Neural cell (in vitro differentiated cells): ENCODE measurements at regions not wholly inside any gene's neighbourhood (a gene's known extent, or its start where the extent isn't known, plus 50 kb on each side); places are given as distances from the start of the nearest gene placed in this dataset.

Source experiments
- H2AFZ ChIP-seq: fragments of 200-600, 300-800 bp; sonication (generic), shearing (Covaris generic); 2 replicates; pipeline ENCODE4 v1.6.0; 2014; ENCODE audit warnings: low read depth, mild to moderate bottlenecking, antibody characterized with exemption, low read length, moderate library complexity
- H3F3A ChIP-seq: fragments of 200-600 bp; shearing (Covaris generic); 2 replicates; pipeline ENCODE4 v1.6.1; 2016; ENCODE audit warnings: mild to moderate bottlenecking, moderate library complexity, mixed read lengths, antibody characterized with exemption, low read length; ENCODE audit not compliant: insufficient read depth, poor library complexity, severe bottlenecking
- H3K27ac ChIP-seq: fragments of 200-600, 300-800 bp; sonication (generic), shearing (Covaris generic); 2 replicates; pipeline ENCODE4 v1.5.1; 2014; ENCODE audit warnings: mild to moderate bottlenecking, low read length, moderate library complexity
- H3K27me3 ChIP-seq: fragments of 300-800, 200-600 bp; sonication (generic), shearing (Covaris generic); 2 replicates; pipeline ENCODE4 v1.6.0; 2014; ENCODE audit warnings: mild to moderate bottlenecking, low read depth, low read length, moderate library complexity; ENCODE audit not compliant: insufficient read depth
- H3K36me3 ChIP-seq: fragments of 300-800, 200-600 bp; sonication (generic), shearing (Covaris generic); 2 replicates; pipeline ENCODE4 v1.5.1; 2014; ENCODE audit warnings: mild to moderate bottlenecking, antibody characterized with exemption, low read length, moderate library complexity; ENCODE audit not compliant: insufficient read depth
- H3K4me2 ChIP-seq: fragments of 300-800, 200-600 bp; sonication (generic), shearing (Covaris generic); 2 replicates; pipeline ENCODE4 v1.6.0; 2014; ENCODE audit warnings: mild to moderate bottlenecking, low read length
- H3K4me3 ChIP-seq: fragments of 300-800, 200-600 bp; sonication (generic), shearing (Covaris generic); 2 replicates; pipeline ENCODE4 v1.5.1; 2014; ENCODE audit warnings: mild to moderate bottlenecking, low read length, moderate library complexity
- H3K79me2 ChIP-seq: fragments of 200-600 bp; shearing (Covaris generic); replicated peaks from 2 replicates; pipeline ENCODE4 v1.6.0; 2014; ENCODE audit warnings: mild to moderate bottlenecking, low read length, moderate library complexity; ENCODE audit not compliant: insufficient read depth
- H3K9ac ChIP-seq: fragments of 300-800, 200-600 bp; sonication (generic), shearing (Covaris generic); 2 replicates; pipeline ENCODE4 v1.6.1; 2016; ENCODE audit warnings: mild to moderate bottlenecking, low read length, mixed read lengths
- H3K9me2 ChIP-seq: fragments of 200-600 bp; shearing (Covaris generic); 2 replicates; pipeline ENCODE4 v1.6.1; 2016; ENCODE audit warnings: mild to moderate bottlenecking, low read length, mixed read lengths; ENCODE audit not compliant: insufficient read depth
- H3K9me3 ChIP-seq: fragments of 200-600, 300-800 bp; sonication (generic), shearing (Covaris generic); 2 replicates; pipeline ENCODE4 v1.6.1; 2016; ENCODE audit warnings: mild to moderate bottlenecking, mixed run types, low read length, moderate library complexity, mixed read lengths
- H4K20me1 ChIP-seq: fragments of 200-600 bp; shearing (Covaris generic); 2 replicates; pipeline ENCODE4 v1.6.1; 2016; ENCODE audit warnings: mild to moderate bottlenecking, mixed run types; ENCODE audit not compliant: insufficient read depth
- CTCF ChIP-seq: fragments of 450-650 bp; IDR thresholded peaks from 2 replicates; pipeline ENCODE4 v1.5.1; 2014; ENCODE audit warnings: antibody characterized with exemption, mild to moderate bottlenecking, moderate library complexity; ENCODE audit not compliant: poor library complexity, severe bottlenecking
- EP300 ChIP-seq: fragments of 450-650 bp; conservative IDR thresholded peaks from 2 replicates; pipeline ENCODE4 v1.6.1; 2014; ENCODE audit warnings: antibody characterized with exemption, mild to moderate bottlenecking, moderate library complexity; ENCODE audit not compliant: poor library complexity, severe bottlenecking
- EZH2 ChIP-seq: fragments of 200-600, 300-800 bp; shearing (Covaris generic), sonication (generic); IDR thresholded peaks from 2 replicates; pipeline ENCODE4 v1.6.1; 2014; ENCODE audit warnings: antibody characterized with exemption, low read length, borderline replicate concordance, mild to moderate bottlenecking; ENCODE audit not compliant: insufficient read depth, poor library complexity, severe bottlenecking
- MXI1 ChIP-seq: fragments of 450-650 bp; conservative IDR thresholded peaks from 2 replicates; pipeline ENCODE4 v1.6.1; 2014; ENCODE audit warnings: antibody characterized with exemption, mild to moderate bottlenecking; ENCODE audit not compliant: poor library complexity, severe bottlenecking
- POLR2AphosphoS5 ChIP-seq: IDR thresholded peaks from 2 replicates; pipeline ENCODE4 v1.6.1; 2012
- RAD21 ChIP-seq: fragments of 450-650 bp; conservative IDR thresholded peaks from 2 replicates; pipeline ENCODE4 v1.6.1; 2014; ENCODE audit warnings: antibody characterized with exemption, mild to moderate bottlenecking, moderate library complexity
- REST ChIP-seq: IDR thresholded peaks from 2 replicates; pipeline ENCODE4 v1.6.1; 2012; ENCODE audit warnings: borderline replicate concordance
- SMC3 ChIP-seq: fragments of 450-650 bp; conservative IDR thresholded peaks from 2 replicates; pipeline ENCODE4 v1.6.1; 2014; ENCODE audit warnings: antibody characterized with exemption, mild to moderate bottlenecking, moderate library complexity; ENCODE audit not compliant: poor library complexity
- TAF1 ChIP-seq: IDR thresholded peaks from 2 replicates; pipeline ENCODE4 v1.6.1; 2012; ENCODE audit warnings: low read depth

GRCh38 chr3:82474711-82475110 is 713.3 kb upstream of the GBE1 start:
- H3K4me2 ChIP-seq: no peak overlapping the region

GRCh38 chr3:82473864-82474541 is 712.6 kb upstream of the GBE1 start:
- Histone ChIP-seq H3K79me2 (no peaks in the 10 kb centered on the region), H3K9ac (no peak overlapping the region), H3K36me3 (no peaks in the 10 kb centered on the region), H3K27me3 (no peaks in the 10 kb centered on the region), H3K9me2 (no peaks in the 10 kb centered on the region), H2AFZ (no peak overlapping the region), H3K27ac (no peak overlapping the region), H4K20me1 (no peaks in the 10 kb centered on the region), H3K4me3 (no peak overlapping the region), H3K4me2 (no peak overlapping the region), H3K9me3 (no peaks in the 10 kb centered on the region), H3F3A (no peaks in the 10 kb centered on the region)
- TF ChIP-seq CTCF (no peak), EP300 (no peak), REST (no peak), TAF1 (no peak), RAD21 (no peak)

More at GRCh38 chr3:82474711-82475110, 713.3 kb upstream of the GBE1 start:
- Histone ChIP-seq H3K4me3 (no peak overlapping the region), H3K27me3 (no peaks in the 10 kb centered on the region), H3K27ac (no peak overlapping the region), H4K20me1 (no peaks in the 10 kb centered on the region), H2AFZ (no peak overlapping the region), H3K9ac (no peak overlapping the region), H3K36me3 (no peaks in the 10 kb centered on the region), H3F3A (no peaks in the 10 kb centered on the region), H3K9me3 (no peaks in the 10 kb centered on the region), H3K79me2 (no peaks in the 10 kb centered on the region), H3K9me2 (no peaks in the 10 kb centered on the region)
- TF ChIP-seq RAD21: no peak
- no peak for TF ChIP-seq SMC3
- TF ChIP-seq CTCF: no peak
- no peak for TF ChIP-seq TAF1
- no peak for TF ChIP-seq POLR2AphosphoS5
- no peak for TF ChIP-seq EP300
- no peak for TF ChIP-seq REST
- no peak for TF ChIP-seq EZH2
- no peak for TF ChIP-seq MXI1
